Fibroblast of skin of left quadriceps (primary cell): ENCODE measurements at regions not wholly inside any gene's neighbourhood (a gene's known extent, or its start where the extent isn't known, plus 50 kb on each side); places are given as distances from the start of the nearest gene placed in this dataset.

Source experiments
- DNase-seq, 2 experiments: peaks; one replicate each; pipeline ENCODE4 v3.0.0-alpha.2; 2013; ENCODE audit warnings: low read depth in 2 of 2

- no peak for DNase-seq
These were observed 94.9 kb upstream of the ANKRD50 start for GRCh38 chr4:124807421-124807820.

- peak in 1 of 2 experiments; percentile 4 for DNase-seq
These were observed 93.9 kb upstream of the ANKRD50 start for GRCh38 chr4:124806403-124806802.

- peak in 1 of 2 experiments; percentile 13 for DNase-seq
These were observed 92.1 kb upstream of the ANKRD50 start for GRCh38 chr4:124804584-124804983.

GRCh38 chr4:124804041-124804440 is 91.5 kb upstream of the ANKRD50 start:
- DNase-seq, result no peak

GRCh38 chr4:124803641-124804040 is 91.1 kb upstream of the ANKRD50 start:
- DNase-seq, result no peak

- no peak for DNase-seq
These were observed 90.5 kb upstream of the ANKRD50 start for GRCh38 chr4:124803026-124803425.

GRCh38 chr4:124797223-124797622 is 84.7 kb upstream of the ANKRD50 start:
- no peak for DNase-seq

GRCh38 chr4:124790471-124790870 is 77.9 kb upstream of the ANKRD50 start:
- no peak for DNase-seq

- DNase-seq, result no peak
These were observed 74.1 kb upstream of the ANKRD50 start for GRCh38 chr4:124786634-124787033.

- no peak for DNase-seq
These were observed 73.1 kb upstream of the ANKRD50 start for GRCh38 chr4:124785645-124786044.

- DNase-seq, result peak in 1 of 2 experiments; percentile 5
These were observed 71.3 kb upstream of the ANKRD50 start for GRCh38 chr4:124783847-124784246.

GRCh38 chr4:124777007-124777406 is 64.5 kb upstream of the ANKRD50 start:
- no peak for DNase-seq

GRCh38 chr4:124768596-124769365 is 56.2 kb upstream of the ANKRD50 start:
- DNase-seq, result no peak

GRCh38 chr4:124762956-124763355 is 50.4 kb upstream of the ANKRD50 start:
- no peak for DNase-seq
